GM13977 (cell line): ENCODE measurements at regions not wholly inside any gene's neighbourhood (a gene's known extent, or its start where the extent isn't known, plus 50 kb on each side); places are given as distances from the start of the nearest gene placed in this dataset.

Source experiments
- DNase-seq: peaks from one replicate; pipeline ENCODE4 v3.0.0; 2012; ENCODE audit warnings: low spot score
- in situ Hi-C: fragments of 300-500 bp; cut with MboI; formaldehyde crosslinking; loops from one replicate; pipeline ENCODE4 v1.12.0; 2022; ENCODE audit warnings: low sequenced_read_pairs, low pct_unique_long_range_greater_than_20kb, mixed read lengths, inconsistent platforms; ENCODE audit not compliant: unreplicated experiment
- TF ChIP-seq, protein P1 (sequence below): IDR thresholded peaks from 2 replicates; pipeline ENCODE4 v1.5.1; 2012; ENCODE audit warnings: mild to moderate bottlenecking, control low read depth; ENCODE audit not compliant: insufficient read depth; ENCODE audit errors: extremely low read depth, missing control alignments

DNA sequence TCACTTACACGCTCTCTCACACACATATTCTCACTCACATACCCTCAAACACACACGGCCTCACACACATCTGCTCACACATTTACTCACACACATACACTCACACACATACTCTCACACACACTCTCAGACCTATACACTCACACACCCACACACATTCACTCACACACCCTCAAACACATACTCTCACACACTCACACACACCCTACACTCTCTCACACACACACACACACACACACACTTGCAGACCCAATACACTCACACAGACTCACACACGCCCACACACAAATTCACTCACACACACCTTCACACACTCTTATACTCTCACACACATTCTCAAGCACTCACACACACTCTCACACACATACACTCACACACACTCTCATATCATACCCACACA is 155.5 kb upstream of the BACE2 start:
- no peak for DNase-seq
- TF ChIP-seq, protein P1, sequence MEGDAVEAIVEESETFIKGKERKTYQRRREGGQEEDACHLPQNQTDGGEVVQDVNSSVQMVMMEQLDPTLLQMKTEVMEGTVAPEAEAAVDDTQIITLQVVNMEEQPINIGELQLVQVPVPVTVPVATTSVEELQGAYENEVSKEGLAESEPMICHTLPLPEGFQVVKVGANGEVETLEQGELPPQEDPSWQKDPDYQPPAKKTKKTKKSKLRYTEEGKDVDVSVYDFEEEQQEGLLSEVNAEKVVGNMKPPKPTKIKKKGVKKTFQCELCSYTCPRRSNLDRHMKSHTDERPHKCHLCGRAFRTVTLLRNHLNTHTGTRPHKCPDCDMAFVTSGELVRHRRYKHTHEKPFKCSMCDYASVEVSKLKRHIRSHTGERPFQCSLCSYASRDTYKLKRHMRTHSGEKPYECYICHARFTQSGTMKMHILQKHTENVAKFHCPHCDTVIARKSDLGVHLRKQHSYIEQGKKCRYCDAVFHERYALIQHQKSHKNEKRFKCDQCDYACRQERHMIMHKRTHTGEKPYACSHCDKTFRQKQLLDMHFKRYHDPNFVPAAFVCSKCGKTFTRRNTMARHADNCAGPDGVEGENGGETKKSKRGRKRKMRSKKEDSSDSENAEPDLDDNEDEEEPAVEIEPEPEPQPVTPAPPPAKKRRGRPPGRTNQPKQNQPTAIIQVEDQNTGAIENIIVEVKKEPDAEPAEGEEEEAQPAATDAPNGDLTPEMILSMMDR = no peak
- in situ Hi-C loops = no loop called here

DNA sequence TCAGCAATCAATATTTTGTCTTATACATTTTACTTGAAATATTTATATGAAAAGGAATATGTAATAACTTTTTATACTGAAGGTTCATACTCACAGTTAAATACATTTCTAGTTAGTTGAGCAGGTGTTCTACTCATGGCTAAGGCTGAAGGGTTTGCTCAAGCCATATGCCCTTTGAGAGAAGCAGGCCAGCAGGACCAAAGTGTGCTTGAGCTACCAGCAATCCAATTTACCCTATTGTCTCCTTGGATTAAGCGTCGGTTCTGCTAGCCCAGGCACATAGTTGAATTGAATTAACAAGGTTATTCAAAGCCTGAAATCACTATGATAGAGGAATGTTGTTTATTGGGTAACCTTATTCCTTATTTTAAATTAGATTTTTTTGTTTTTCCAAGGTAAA is 151.5 kb upstream of the BACE2 start:
- DNase-seq = no peak
- TF ChIP-seq, protein P1 = no peak
- in situ Hi-C loops = no loop called here

DNA sequence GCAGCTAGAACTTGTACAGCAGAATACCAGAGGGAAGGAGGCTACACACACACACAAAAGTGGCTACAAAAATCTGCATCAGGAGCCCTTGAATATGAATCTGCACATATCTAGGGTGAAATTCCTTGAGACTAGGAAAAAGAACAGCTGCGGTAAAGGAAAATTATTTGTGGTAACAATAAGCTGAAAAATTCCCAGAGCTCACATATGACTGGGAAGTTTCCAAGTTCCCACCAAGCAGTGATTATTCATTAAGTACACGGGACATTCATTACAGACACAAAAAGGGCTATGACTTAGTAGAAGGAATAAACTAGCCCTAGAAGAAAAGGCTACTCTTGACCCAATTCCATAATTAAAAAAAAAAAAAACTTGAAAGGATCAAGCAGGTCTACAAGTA is 149.5 kb upstream of the BACE2 start:
- in situ Hi-C loops = no loop called here
- TF ChIP-seq, protein P1 = no peak

DNA sequence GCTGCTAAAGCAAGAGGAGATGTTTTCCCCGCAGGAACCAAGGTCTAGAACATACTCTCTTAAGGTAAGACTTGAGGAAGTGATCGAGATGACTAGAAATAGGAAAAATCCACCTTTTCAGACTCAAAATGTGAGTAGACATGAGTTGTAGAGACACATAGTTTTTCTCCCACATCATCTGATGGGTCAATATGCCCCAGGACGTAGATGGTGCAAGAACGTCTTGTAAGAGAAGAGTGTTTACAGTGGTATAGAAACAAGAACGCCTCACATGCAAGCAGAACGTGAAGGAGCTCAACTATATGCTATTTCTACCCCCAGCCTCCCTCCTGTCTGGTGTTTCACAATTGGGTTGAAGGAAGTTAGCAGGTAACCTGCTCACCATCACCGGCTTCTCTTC is 144.0 kb upstream of the BACE2 start:
- DNase-seq = no peak
- in situ Hi-C loops = no loop called here
- TF ChIP-seq, protein P1 = no peak

More for the DNA sequence above, 149.5 kb upstream of the BACE2 start:
- no peak for DNase-seq

DNA sequence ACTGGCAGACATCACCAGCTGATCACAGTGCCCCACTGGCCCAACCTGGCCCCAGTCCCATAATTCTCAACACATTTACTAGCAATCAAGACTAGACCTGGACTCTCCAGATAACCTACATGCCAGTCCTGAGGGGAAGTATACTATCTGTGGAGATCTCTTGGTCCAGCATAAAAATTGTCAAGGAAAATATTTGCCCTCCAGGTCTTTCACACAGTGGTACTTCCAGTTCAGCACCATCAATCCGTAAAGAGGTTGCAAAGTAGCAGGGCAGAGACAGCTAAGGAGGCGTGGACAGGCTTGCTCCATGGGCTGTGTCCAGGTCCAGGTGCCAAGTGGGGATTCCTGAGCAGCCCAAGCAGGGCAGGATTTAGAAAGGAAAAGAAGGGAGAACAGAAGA is 143.6 kb upstream of the BACE2 start:
- no peak for DNase-seq
- in situ Hi-C loops = no loop called here
- TF ChIP-seq, protein P1 = no peak

DNA sequence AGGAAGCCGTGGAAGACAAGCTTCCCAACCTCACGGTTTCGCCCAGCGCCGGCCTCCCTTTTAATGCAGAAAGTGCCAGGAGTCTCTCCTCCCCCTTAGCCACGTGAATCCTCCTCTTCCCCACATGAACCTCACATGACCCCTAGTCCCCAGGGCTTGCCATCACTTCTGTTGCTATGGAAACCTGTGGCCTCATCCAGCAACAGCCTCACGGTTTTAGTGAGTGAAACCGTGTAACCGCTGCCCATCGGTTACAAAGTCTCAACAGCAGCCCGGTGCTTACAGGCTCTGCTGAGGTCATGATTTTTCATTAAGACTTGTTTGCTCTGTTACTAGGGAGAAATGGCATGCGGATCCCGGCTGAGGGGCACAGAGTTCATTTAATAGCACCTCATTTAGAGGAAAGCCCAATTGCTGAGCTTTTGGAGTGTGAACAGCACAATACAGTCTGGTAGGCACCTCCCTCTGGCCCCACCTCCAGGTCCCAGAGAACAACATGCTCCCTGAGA is 143.2 kb upstream of the BACE2 start:
- in situ Hi-C loops = no loop called here
- DNase-seq = no peak
- TF ChIP-seq, protein P1 = no peak

DNA sequence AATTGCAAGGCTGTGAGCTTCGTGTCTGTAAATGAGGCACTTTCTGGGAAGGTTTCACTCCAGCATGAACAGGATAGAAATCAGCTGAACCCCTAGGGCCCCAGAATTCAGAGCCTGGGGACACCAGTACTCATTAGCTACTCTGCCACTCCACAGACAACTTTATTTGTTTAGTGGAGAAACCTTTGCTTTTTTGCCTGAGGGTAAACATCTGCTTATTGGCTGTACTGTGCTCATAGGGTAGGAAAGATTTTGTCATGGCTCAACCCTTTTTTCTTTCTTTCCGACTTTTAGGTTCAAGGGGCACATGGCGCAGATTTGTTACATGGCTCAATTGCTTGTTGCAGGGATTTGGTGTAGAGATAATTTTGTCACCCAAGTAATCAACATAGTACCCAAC is 138.4 kb upstream of the BACE2 start:
- in situ Hi-C loops = no loop called here
- TF ChIP-seq, protein P1 = no peak

More for the DNA sequence above, 138.4 kb upstream of the BACE2 start:
- DNase-seq = no peak
